Nephron progenitor cell (in vitro differentiated cells): ENCODE measurements at regions not wholly inside any gene's neighbourhood (a gene's known extent, or its start where the extent isn't known, plus 50 kb on each side); places are given as distances from the start of the nearest gene placed in this dataset.
A peak's percentile ranks its signal among the peaks of the same experiment; 100 is the strongest.

ENCODE experiments used
- DNase-seq: peaks from one replicate; pipeline ENCODE4 v3.0.0; 2021
- H3K27ac Mint-ChIP-seq: 2 replicates; pipeline ENCODE4 v1.8.0; 2021; ENCODE audit warnings: mild to moderate bottlenecking, moderate library complexity, mixed read lengths
- H3K27me3 Mint-ChIP-seq: 2 replicates; pipeline ENCODE4 v1.8.0; 2021; ENCODE audit warnings: mild to moderate bottlenecking, low read depth, mixed read lengths; ENCODE audit not compliant: poor library complexity
- H3K36me3 Mint-ChIP-seq: 2 replicates; pipeline ENCODE4 v1.8.0; 2021; ENCODE audit warnings: low read depth, mixed read lengths
- H3K4me1 Mint-ChIP-seq: 2 replicates; pipeline ENCODE4 v1.8.0; 2021; ENCODE audit warnings: mixed read lengths
- H3K4me3 Mint-ChIP-seq: 2 replicates; pipeline ENCODE4 v1.8.0; 2021; ENCODE audit warnings: mild to moderate bottlenecking, moderate library complexity, mixed read lengths
- H3K9me3 Mint-ChIP-seq: 2 replicates; pipeline ENCODE4 v1.8.0; 2021; ENCODE audit warnings: mild to moderate bottlenecking, moderate library complexity, mixed read lengths
- CTCF ChIP-seq: fragments of 200-600 bp; sonication (generic); IDR thresholded peaks from 2 replicates; pipeline ENCODE4 v1.5.0; 2021; ENCODE audit warnings: antibody characterized with exemption

GRCh38 chr18:66078925-66079800 lies 328.4 kb downstream of the CDH7 start:
- TF ChIP-seq CTCF: no peak
- Mint-ChIP-seq H3K4me3 (no peak overlapping the region), H3K4me1 (no peaks in the 10 kb centered on the region), H3K27me3 (no peaks in the 10 kb centered on the region), H3K9me3 (peaks cover 17% of the 10 kb centered on the region), H3K27ac (no peak overlapping the region), H3K36me3 (peaks cover 3% of the 10 kb centered on the region)
- DNase-seq: no peak

- Mint-ChIP-seq H3K36me3 (peaks cover 5% of the 10 kb centered on the region), H3K27me3 (no peaks in the 10 kb centered on the region), H3K9me3 (peaks cover 38% of the 10 kb centered on the region), H3K4me3 (no peak overlapping the region), H3K4me1 (no peaks in the 10 kb centered on the region), H3K27ac (no peak overlapping the region)
- TF ChIP-seq CTCF: no peak
- DNase-seq: no peak
These were observed 326.3 kb downstream of the CDH7 start for GRCh38 chr18:66077066-66077465.

- Mint-ChIP-seq H3K4me3 (no peak overlapping the region), H3K27ac (no peak overlapping the region), H3K9me3 (peaks cover 7% of the 10 kb centered on the region), H3K27me3 (no peaks in the 10 kb centered on the region), H3K36me3 (no peaks in the 10 kb centered on the region), H3K4me1 (no peaks in the 10 kb centered on the region)
- DNase-seq: no peak
- no peak for TF ChIP-seq CTCF
These were observed 315.4 kb downstream of the CDH7 start for GRCh38 chr18:66066191-66066590.

- Mint-ChIP-seq H3K27ac (peak overlapping the region; percentile 77), H3K36me3 (no peaks in the 10 kb centered on the region), H3K9me3 (no peaks in the 10 kb centered on the region), H3K27me3 (no peaks in the 10 kb centered on the region), H3K4me3 (no peak overlapping the region), H3K4me1 (peaks cover 21% of the 10 kb centered on the region)
- TF ChIP-seq CTCF: no peak
- DNase-seq: no peak
These were observed 297.6 kb downstream of the CDH7 start for GRCh38 chr18:66048406-66048805.

GRCh38 chr18:66046032-66046602 lies 295.3 kb downstream of the CDH7 start:
- Mint-ChIP-seq H3K4me3 (no peak overlapping the region), H3K9me3 (peaks cover 4% of the 10 kb centered on the region), H3K27me3 (no peaks in the 10 kb centered on the region), H3K4me1 (peaks cover 21% of the 10 kb centered on the region), H3K27ac (peak overlapping the region; percentile 13), H3K36me3 (no peaks in the 10 kb centered on the region)
- no peak for DNase-seq
- no peak for TF ChIP-seq CTCF

- Mint-ChIP-seq H3K4me3 (no peak overlapping the region), H3K27ac (no peak overlapping the region), H3K36me3 (no peaks in the 10 kb centered on the region), H3K27me3 (no peaks in the 10 kb centered on the region), H3K4me1 (peaks cover 12% of the 10 kb centered on the region), H3K9me3 (peaks cover 14% of the 10 kb centered on the region)
- TF ChIP-seq CTCF: no peak
- DNase-seq: no peak
These were observed 292.2 kb downstream of the CDH7 start for GRCh38 chr18:66043009-66043408.
